Fibroblast of peridontal ligament (primary cell): ENCODE measurements at regions not wholly inside any gene's neighbourhood (a gene's known extent, or its start where the extent isn't known, plus 50 kb on each side); places are given as distances from the start of the nearest gene placed in this dataset.

Source experiments
- DNase-seq: peaks from one replicate; pipeline ENCODE4 v3.0.0-alpha.2; 2010; ENCODE audit errors: extremely low read depth

DNA sequence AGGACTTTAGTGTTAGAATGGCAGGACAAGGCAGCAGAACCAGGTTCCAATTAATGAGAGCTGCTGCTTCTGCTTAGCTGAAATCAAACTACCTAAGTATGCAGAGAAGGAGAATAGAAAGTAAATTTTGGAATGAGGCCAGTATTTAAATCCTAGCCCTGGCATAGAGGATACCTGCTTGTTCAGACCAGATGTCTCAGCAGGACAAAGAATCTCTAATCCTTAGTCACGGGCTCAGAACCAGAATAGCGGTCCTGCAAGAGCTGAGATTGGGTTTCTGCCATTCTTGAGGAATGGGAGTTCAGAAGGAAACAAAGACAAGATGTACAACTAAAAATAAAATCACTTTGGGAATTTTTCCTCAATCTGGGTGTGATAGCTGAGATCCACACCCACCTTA is 550.8 kb upstream of the TMEM132C start:
- no peak for DNase-seq

DNA sequence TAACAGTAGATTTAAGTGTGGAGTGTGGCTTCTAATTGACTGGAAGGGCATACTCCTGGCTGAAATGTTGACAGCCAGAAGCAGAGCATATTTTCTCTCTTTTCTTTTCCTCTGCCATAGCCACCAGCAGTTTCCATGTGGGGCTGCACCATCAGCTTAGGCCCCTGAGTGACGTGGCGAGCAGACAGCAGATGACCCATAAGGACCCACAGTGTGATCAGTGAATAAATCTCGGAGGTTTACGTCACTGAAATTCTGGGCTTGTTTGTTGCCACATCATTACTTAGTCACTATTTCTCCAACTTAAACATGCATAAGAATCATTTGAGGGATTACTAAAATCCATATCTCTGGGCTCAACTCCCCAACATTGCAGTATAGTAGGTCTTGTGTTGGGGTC is 549.7 kb upstream of the TMEM132C start:
- no peak for DNase-seq

DNA sequence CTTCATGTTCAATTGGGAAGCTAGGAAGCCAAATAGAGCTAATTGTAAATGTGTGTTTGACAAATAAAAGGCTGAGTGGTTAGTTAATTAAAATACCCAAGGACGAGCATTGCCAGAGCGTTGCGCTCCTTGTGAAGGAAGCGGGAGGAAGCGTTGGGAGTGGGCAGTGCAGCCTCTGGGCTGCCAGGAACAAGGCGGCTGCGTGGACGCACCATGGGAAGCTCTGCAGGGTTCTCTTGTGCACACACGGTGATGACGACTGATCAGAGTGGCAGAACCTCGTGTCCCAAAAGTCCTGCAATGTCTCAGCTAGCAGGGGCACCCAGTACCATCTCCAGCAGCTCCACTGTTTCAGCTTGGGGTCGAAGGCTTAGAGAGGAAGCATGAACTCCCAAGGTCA is 546.6 kb upstream of the TMEM132C start:
- DNase-seq = no peak

DNA sequence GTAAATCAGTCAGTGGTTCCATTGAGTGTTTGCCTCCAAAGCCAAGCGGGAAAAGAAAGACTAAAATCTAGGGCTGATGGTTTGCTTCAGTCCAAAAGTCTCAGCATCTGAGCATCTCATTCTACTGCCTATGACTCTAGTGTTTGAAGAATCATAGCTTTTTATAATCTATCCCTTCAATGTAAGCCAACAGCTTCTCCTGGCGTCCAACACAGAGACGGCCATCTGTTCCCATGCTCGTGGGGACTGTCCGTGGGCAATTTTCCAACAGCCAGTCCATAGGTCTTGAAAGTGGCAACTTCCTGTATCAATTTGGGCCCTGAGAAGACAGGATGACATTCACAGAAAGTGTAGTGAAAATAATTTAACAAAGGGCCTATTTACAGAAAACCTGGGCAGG is 544.4 kb upstream of the TMEM132C start:
- DNase-seq = no peak

DNA sequence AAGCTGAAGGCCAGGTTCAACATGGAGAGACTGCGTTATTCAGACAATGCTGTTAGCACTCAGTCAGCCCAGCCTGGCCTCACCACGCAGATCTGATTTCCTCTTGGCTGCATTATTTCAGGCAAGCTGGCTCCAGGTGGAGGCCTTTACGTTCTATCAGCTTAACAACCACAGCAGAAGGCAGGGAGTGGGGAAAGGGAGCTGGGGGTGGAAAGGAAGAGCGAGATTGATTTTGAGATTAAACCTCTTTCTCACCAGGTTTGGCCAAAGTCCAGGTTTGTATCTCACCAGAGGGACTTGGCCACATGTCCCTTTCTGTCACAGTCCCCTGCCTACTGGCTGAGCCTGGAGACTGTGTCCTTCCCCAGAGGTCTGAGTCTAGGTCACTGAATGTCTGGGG is 543.7 kb upstream of the TMEM132C start:
- no peak for DNase-seq

DNA sequence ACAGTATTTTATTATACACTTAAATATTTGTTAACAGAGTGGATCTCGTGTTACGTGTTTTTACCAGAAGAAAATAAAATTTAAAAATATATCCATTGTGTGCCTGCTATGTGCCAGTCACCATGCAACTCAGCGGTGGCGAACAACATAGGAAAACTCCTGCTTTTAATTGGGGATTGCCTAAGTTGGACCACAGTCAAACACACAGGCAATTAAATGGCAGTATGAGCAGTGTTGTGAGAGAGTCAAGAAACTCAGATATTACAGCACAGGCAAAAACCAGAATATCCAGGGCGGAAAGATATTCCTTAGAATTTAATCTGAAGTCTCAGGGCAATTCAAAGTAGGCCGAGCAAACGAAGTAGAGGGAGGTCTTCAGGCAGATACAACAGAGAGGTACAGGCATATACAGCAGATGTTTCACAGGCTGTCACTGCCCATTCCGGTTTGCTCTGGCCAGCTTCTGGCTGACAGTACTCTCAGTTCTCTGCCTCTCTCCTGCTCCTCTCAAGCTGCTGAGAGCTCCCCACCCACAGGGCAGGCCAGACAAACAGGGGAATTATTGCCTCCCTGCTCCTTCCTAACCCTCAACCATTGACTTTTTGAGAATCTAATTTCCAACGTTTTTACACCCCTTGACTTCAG is 540.2 kb upstream of the TMEM132C start:
- DNase-seq = no peak

DNA sequence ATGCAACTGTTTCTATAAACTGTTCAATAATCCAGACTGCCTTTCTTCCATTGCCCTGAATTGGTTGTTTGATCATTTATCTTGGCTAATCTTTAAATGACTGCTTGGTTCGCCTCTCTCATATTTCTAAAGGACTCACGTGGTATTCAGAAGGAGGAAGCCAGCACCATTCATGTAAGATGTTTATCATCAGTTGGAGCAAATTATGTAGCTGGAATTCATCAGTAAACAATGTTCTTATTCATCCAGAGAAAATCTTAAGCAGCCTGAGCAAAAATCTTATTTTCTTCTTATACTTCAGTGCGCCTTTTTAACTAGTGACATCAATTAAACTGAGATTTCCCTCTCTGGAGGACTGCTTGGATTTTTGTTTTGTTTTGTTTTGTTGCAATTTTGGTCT is 538.7 kb upstream of the TMEM132C start:
- peak; percentile 50 for DNase-seq

DNA sequence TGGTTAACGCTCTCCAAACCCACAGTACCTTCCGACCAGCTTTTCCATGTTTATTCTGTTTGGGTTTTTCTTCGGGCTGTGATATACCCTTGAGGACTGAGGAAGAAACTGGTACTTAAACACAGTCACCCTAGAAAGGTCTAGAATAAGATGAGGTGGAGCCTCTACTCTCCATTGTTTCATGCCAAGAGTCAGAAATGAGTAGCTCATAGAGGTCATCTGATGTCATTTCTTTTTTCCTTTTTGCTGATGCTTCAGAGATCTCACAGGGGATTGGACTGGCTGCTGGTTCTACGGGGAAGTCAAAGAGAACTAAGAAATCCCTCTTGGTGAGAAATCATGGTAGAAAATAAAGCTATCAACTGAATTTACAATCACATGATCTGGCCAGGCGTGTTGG is 538.2 kb upstream of the TMEM132C start:
- no peak for DNase-seq

DNA sequence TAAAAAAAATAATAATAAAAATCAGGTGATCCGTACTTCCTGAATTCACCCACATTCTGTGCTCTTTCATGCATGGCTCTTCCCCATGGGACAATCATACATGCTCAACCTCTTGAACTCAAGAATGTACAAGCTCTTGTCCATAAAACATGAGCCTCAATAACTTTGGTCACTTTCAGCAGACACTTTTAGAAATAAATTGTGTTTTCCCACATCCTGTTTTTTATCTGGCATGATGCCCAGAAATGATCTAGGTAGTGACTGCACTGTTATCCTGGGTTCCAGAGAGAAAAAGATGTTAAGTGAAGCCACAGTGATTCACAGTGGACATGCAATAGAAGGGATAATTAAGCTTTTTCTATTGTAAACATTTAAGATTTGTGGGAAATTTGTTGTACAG is 537.6 kb upstream of the TMEM132C start:
- DNase-seq = peak; percentile 9

DNA sequence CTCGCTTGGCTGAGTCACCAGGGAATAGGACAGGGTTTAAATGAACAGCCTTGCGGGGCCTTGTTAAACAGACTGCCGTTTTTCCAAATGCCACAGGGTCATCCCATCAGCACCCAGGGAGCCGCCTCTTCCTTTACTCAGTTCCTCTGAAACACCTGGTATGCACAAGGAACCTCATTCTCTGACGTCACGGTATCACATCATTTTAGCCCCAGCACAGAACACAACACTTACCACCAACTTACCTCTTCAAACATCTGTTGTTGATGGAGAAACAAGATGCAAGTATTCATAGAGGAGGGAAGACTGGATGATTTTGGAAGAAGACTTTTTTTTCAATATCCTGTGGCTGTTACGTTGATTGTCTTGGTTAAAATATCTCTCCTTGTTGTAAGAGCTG is 535.3 kb upstream of the TMEM132C start:
- DNase-seq = no peak

DNA sequence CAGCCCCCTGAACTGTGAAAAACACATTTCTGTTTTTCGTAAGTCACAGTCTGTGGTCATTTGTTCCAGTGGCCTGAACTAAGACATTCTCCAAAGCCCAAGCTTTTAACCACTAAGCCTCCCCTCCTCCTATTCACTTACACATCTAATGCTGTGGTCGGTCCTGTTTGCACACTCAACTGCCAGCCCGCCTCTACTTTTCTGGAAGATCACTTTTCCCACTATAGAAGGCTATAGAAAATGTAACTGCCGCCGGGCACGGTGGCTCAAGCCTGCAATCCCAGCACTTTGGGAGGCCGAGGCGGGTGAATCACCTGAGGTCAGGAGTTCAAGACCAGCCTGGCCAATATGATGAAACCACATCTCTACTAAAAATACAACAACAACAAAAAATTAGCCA is 524.7 kb upstream of the TMEM132C start:
- no peak for DNase-seq

DNA sequence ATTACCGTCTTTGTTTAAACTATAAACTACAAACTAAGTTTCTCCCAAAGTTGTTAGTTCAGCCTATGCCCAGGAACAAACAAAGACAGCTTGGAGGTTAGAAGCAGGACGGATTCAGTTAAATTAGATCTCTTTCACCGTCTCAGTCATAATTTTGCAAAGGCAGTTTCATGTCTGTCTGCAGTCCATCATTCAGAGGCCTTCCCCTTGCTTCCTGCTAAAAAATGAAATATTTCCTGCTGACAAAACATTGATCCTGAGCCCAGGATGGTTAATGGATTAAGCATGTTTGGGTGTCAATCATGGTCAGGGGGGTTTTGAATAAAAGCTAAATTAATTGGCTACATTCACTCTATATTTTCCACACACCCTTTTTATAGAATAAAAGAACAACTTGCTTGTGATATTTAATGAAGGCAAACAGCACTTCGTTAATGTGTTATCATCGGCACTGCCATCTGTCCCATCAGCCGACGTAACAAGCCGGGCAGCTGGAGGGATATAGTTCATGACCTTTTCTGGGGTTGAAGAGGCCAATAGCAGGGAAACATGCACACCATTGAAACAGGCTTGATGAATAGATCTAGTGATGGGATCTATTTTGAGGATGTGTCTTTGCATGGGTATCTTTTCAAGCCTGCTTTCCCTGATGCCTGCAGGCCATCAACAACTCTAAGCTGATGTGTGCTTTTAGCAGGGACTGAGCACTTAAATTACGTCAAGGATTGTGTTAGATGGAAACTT is 521.3 kb upstream of the TMEM132C start:
- DNase-seq = no peak

DNA sequence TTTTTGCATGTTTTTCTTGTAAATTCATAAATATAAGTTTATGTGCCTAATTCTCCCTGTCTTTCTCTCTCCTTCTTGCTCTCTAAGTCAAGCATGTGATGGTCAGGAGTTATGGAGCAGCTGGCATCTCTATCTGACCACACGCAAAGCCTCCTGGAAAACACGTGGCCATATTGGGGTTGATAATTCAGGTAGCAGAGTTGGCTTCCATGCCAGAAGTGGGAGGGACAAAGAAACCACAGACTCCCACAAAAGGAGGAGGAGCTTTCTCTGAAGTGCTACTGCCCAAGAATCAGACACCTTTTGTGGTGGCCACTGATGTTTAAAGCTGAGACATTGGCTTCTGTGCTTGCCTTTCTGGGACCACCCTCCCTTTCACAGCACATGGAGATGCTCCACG is 517.6 kb upstream of the TMEM132C start:
- DNase-seq = no peak

DNA sequence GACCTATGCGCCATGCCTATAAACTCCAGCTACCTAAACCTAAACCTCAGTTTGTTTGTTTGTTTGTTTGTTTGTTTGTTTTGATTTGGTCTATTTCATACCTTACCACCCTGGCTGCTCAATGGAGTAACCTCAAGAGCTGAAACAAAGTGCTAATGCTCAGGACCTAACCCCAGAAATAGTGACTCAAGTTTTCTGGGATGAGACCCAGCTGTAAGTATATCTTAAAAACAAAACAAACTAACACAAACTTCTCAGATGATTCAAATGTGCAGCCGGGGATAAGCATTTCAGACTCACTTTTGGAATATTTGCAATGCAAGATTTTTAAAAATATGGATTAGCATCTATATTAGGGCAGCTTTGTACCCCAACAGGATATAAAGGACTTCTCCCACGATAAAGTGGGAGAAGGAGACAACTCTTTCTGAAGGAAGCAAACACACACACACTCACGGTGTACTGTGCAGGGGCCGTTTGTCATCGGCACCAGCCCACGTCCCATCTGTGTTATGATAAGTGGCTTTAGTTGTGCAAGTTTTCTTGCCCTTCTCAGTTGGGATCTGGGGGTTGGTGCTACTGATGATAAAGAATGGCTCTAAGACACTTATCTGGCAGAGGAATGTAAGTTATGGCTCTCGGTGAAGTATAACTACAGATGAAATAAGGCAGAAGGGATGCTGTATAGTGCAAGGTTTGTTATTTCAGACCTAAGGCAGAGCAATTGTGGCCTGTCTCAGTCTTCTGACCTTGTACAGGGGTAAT is 516.7 kb upstream of the TMEM132C start:
- DNase-seq = peak; percentile 27

DNA sequence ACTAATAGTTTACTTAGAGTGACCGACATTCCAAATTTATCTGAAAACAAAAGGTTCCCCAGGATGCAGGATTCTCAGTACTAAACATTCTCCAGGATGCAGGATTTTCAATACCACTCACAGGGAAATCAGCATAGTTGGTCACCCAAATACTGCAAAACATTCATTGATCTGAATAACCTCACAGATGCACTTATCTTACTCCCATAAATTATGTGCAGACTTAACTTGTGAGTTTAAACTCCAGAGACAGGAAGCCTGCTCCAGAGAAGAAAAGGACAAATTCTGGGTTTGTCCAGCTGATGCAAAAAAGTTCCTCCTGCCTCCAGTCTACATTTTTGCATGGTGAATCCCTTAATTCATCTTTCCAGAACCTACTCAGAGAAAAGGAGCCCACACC is 514.2 kb upstream of the TMEM132C start:
- no peak for DNase-seq

DNA sequence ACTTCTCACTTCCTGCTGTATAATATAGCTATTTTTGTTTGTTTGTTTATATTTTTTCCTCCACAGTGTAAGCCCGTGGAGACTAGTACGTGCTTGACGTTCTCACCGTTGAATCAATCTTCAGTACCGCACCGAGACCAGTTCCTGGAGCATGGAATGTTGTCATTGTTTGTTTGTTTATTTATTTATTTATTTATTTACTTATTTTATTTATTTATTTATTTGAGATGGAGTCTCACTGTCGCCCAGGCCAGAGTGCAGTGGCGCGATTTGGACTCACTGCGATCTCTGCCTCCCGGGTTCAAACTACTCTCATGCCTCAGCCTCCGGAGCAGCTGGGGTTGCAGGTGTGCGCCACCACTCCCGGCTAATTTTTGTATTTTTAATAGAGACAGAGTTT is 506.6 kb upstream of the TMEM132C start:
- no peak for DNase-seq

DNA sequence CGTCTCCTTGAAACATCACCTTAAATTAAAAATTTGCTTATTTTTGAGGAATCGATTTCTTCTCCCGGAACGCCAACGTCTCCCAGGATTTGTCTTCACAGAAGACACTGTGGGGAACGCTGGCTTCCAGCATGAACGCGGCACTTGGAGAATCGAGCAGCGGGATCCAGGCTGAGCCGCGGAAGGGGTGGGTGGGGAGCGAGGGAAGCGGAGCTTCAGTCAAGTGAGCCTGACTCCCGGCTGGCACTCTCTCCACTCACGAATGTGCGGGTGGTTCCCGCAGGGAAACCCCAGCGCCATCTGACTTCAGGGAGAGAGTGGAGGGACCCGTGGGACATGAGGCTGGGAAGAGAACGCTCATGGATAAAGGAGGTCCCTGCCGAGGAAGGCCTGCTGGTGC is 506.0 kb upstream of the TMEM132C start:
- no peak for DNase-seq

DNA sequence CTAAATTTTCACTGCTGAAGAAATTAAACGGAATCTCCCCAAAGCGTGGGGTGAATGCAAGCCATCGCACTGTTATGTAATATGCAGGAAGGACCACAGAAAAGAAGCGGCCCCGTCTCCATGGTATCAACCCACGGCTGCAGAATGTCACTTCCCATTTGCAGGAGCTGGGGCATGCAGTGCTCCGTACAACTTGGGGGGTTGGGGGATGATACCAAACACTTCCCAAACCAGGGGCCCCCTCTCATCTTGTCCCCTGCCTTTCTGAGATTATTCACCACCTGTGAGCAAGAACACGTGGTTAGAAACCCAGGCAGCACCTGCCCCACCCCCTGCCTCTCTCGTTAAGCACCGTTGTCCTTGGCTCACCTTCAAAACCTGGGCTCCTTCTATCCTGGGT is 505.1 kb upstream of the TMEM132C start:
- DNase-seq = no peak

DNA sequence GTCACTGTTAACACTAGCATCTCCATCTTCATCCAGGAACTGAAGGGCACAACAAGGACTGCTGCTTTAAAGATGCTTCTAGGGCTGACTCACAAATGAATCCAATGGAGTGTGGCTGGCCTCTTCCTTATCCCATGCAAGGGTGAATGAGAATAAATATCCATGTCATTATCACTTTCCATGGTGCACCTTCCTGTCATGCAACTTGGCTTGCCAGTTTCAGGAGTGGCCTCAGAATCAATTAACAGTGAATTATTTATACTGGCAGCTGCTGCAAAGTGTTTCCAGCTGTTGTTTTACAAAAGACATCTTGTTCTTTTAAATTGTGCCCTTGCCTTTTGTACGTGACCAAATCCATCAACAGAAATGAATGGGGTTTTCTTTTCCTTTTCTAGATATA is 499.3 kb upstream of the TMEM132C start:
- peak; percentile 3 for DNase-seq

DNA sequence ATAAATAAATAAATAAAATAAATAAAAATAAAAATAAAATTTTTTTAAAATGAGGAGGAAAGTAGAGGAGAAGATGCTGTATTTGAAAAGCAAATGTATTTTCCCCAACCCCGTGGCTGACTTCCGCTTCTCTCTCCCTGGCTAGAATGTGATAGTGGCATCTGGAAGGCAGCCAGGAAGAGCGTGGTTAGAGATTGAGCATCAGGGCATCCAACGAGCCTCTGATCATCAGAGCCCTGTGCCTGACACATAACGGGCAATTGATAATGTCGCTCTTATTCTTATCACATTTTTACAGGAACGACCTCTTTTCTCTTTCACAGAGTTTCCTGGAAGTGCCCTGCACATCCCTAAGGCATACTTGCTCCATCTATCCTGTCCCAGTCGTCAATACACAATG is 496.9 kb upstream of the TMEM132C start:
- DNase-seq = no peak

DNA sequence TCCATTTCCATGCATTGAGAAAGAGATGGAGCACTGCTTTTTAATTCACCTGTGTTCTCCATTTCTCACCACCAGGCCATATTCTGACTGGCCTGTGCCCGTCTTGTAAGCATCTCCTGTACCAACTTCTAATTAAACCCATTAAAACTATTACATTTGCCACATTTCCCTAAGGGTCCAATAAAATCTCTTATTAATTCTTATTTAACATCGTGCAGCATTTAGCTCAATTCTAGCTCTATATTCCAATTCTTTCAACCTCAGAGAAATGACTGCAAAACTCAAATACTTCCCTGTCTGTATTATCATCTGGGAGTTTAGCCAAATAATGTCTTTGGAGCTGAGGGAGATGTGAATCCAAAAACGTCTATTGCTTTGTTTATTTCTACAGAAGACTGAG is 495.4 kb upstream of the TMEM132C start:
- DNase-seq = peak; percentile 7

DNA sequence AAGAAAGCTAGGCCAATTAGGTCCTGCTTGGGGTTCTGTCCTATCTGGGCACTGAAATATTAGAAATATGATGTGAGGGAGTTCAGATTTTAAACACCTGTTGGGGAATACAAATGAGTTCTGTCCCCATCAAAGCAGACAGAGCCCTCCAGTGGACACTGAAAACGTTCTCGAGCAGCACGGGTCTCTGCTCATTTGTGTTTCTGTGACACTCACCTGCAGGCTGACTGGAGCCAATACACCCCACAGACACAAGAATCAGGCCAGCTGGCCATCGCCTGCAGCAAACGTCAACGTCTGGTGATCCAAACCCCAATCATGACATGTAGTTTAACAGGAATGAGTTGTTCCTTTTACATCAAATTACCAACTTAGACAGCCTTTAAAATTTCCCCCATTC is 493.4 kb upstream of the TMEM132C start:
- DNase-seq = no peak

DNA sequence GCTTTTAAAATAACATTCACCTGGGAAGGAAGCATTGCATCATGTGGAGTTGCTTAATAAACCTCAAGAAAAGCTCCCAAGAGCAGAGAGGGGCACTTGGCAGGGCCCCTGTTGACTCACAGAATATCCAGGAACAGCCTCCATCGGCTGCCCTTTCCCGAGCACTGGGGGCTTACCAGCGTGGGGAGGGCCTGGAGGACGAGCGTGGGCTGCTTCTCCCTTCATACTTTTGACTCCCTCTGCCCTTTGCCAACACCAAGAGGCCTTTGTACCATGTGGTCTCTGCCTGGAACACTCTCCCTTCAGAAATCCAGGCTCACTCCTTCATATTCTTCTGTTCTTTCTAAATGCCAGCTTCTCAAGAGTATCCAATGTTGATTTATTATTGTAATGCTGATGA is 492.1 kb upstream of the TMEM132C start:
- peak; percentile 5 for DNase-seq
